PFSK-1 (cell line): ENCODE measurements at regions not wholly inside any gene's neighbourhood (a gene's known extent, or its start where the extent isn't known, plus 50 kb on each side); places are given as distances from the start of the nearest gene placed in this dataset.

Experiments used
- FOXP2 ChIP-seq: optimal IDR thresholded peaks from 2 replicates; pipeline ENCODE3; 2011; ENCODE audit warnings: borderline replicate concordance, control low read depth, inconsistent platforms; ENCODE audit not compliant: insufficient read depth; ENCODE audit errors: extremely low read length, extremely low read depth
- POLR2AphosphoS5 ChIP-seq: IDR thresholded peaks from 2 replicates; pipeline ENCODE4 v1.6.1; 2012; ENCODE audit warnings: low read depth, mild to moderate bottlenecking, control low read depth, low read length, moderate library complexity
- SIN3A ChIP-seq: IDR thresholded peaks from 2 replicates; pipeline ENCODE4 v1.6.1; 2012; ENCODE audit warnings: mild to moderate bottlenecking, low read length, moderate library complexity, borderline replicate concordance; ENCODE audit not compliant: insufficient read depth
- TAF1 ChIP-seq: IDR thresholded peaks from 2 replicates; pipeline ENCODE4 v1.6.1; 2012; ENCODE audit warnings: low read length, control low read depth, borderline replicate concordance; ENCODE audit not compliant: insufficient read depth
- TF ChIP-seq, protein P1 (sequence below), 2 experiments: IDR thresholded peaks; 2 replicates each; pipeline versions ENCODE4 v1.6.1 to v1.8.0; 2011 to 2012; ENCODE audit warnings: low read depth in 2 of 2, low read length in 2 of 2, control low read depth in 1 of 2, inconsistent platforms in 1 of 2, mild to moderate bottlenecking in 1 of 2, moderate library complexity in 1 of 2; ENCODE audit not compliant: insufficient read depth in 1 of 2

DNA sequence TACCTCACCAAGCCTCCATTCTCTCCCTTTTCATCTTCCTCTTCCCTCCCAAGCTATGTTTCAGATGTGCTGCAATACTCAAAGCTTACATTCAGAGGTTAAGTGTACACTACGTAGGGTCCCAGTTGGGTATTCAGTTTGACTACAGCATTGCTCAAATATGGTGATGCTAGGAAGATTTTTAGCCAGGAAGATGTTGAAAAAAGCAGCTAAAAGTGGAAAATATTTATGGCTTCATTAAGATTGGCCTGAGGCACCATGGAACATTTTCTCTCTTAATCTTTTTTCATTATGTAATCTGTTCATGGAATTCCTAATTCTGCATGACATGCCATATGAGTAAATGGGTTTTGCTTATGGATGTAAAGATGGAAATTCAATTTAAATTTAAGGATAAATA lies 72.0 kb upstream of the ABCB5 start:
- TF ChIP-seq POLR2AphosphoS5 (no peak), FOXP2 (no peak), SIN3A (no peak), TAF1 (no peak)
- TF ChIP-seq, protein P1, sequence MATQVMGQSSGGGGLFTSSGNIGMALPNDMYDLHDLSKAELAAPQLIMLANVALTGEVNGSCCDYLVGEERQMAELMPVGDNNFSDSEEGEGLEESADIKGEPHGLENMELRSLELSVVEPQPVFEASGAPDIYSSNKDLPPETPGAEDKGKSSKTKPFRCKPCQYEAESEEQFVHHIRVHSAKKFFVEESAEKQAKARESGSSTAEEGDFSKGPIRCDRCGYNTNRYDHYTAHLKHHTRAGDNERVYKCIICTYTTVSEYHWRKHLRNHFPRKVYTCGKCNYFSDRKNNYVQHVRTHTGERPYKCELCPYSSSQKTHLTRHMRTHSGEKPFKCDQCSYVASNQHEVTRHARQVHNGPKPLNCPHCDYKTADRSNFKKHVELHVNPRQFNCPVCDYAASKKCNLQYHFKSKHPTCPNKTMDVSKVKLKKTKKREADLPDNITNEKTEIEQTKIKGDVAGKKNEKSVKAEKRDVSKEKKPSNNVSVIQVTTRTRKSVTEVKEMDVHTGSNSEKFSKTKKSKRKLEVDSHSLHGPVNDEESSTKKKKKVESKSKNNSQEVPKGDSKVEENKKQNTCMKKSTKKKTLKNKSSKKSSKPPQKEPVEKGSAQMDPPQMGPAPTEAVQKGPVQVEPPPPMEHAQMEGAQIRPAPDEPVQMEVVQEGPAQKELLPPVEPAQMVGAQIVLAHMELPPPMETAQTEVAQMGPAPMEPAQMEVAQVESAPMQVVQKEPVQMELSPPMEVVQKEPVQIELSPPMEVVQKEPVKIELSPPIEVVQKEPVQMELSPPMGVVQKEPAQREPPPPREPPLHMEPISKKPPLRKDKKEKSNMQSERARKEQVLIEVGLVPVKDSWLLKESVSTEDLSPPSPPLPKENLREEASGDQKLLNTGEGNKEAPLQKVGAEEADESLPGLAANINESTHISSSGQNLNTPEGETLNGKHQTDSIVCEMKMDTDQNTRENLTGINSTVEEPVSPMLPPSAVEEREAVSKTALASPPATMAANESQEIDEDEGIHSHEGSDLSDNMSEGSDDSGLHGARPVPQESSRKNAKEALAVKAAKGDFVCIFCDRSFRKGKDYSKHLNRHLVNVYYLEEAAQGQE (IDR thresholded peaks at IDR 0.05; ENCODE audit: insufficient read depth in 1 of 2, low read depth in 2 of 2, low read length in 2 of 2) = no peak
